K562 (cell line): ENCODE measurements at regions not wholly inside any gene's neighbourhood (a gene's known extent, or its start where the extent isn't known, plus 50 kb on each side); places are given as distances from the start of the nearest gene placed in this dataset.

ENCODE experiments used
- ATAC-seq: fragments of 200-7000 bp; cut with Tn5 transposase; 3 replicates; pipeline ENCODE4 v1.9.1; 2020; ENCODE audit warnings: moderate library complexity
- BruUV-seq: library from RNA; stranded (reverse); fragments of 400-500 nt; replicated peaks from 2 replicates; lab custom pipeline; 2021; lab: Mats Ljungman, UMichigan
- CTCF ChIA-PET: fragments of 300-600 bp; formaldehyde crosslinking; extraction: SDS; loops from one replicate; lab custom pipeline; 2021; ENCODE audit warnings: low intra/inter-chr PET ratio; lab: Yijun Ruan, JAX
- POLR2A ChIA-PET: fragments of 300-600, 350-650 bp; sonication (Branson Sonifier 250); formaldehyde crosslinking; extraction: SDS; loops from one replicate; lab custom pipeline; 2021; ENCODE audit warnings: antibody characterized with exemption, inconsistent platforms; lab: Yijun Ruan, JAX
- DNase-seq, 4 experiments: peaks; one replicate each; pipeline versions ENCODE4 v3.0.0 to v3.0.0-alpha.2; 2011 to 2018; ENCODE audit warnings: low spot score in 3 of 4, mixed read lengths in 3 of 4; ENCODE audit errors: extremely low read depth in 1 of 4
- FAIRE-seq: peaks from 2 replicates; lab custom pipeline; 2011; peaks lifted over from hg19 to GRCh38; lab: Jason Lieb, UNC
- H2AFZ ChIP-seq: 2 replicates; pipeline ENCODE4 v1.6.0; 2011; ENCODE audit warnings: low read depth, low read length, control low read depth, inconsistent platforms
- H3K27ac ChIP-seq: fragments of 200-600 bp; 3 replicates; pipeline ENCODE4 v1.8.0; 2011; ENCODE audit warnings: low read depth, mild to moderate bottlenecking, control low read depth, inconsistent platforms, low read length, moderate library complexity, mixed read lengths; ENCODE audit errors: extremely low read depth
- H3K27me3 ChIP-seq, 2 experiments: fragments of 300-600 bp in 1 of 2; 2 replicates in 1 of 2; 3 replicates in 1 of 2; pipeline versions ENCODE4 v1.6.0 to v1.8.0; 2011; ENCODE audit warnings: inconsistent platforms in 2 of 2, low read length in 2 of 2, mild to moderate bottlenecking in 1 of 2, mixed read lengths in 1 of 2, moderate library complexity in 1 of 2; ENCODE audit not compliant: control insufficient read depth in 2 of 2, insufficient read depth in 2 of 2
- H3K36me3 ChIP-seq: fragments of 300-600 bp; 3 replicates; pipeline ENCODE4 v1.8.0; 2011; ENCODE audit warnings: mild to moderate bottlenecking, low read length, inconsistent platforms; ENCODE audit not compliant: control insufficient read depth, insufficient read depth
- H3K4me1 ChIP-seq, 2 experiments: fragments of 200-600 bp in 1 of 2; replicated peaks in 1 of 2; 2 replicates in 1 of 2; 3 replicates in 1 of 2; pipeline versions ENCODE4 v1.5.1 to v1.8.0; 2011; ENCODE audit warnings: inconsistent platforms in 2 of 2, low read length in 2 of 2, mild to moderate bottlenecking in 1 of 2, mixed read lengths in 1 of 2, moderate library complexity in 1 of 2; ENCODE audit not compliant: control insufficient read depth in 2 of 2, insufficient read depth in 2 of 2
- H3K4me2 ChIP-seq: 2 replicates; pipeline ENCODE4 v1.6.1; 2011; ENCODE audit warnings: low read length, control low read depth, inconsistent platforms, mixed read lengths; ENCODE audit not compliant: insufficient read depth
- H3K4me3 ChIP-seq: fragments of 200-600 bp; sonication (generic), shearing (Covaris generic); 2 replicates; pipeline ENCODE4 v1.5.1; 2016; ENCODE audit warnings: control low read depth, inconsistent platforms
- H3K79me2 ChIP-seq: fragments of 200-600 bp; 3 replicates; pipeline ENCODE4 v1.8.0; 2011; ENCODE audit warnings: low read length, inconsistent platforms; ENCODE audit not compliant: control insufficient read depth, insufficient read depth
- H3K9ac ChIP-seq, 2 experiments: 2 replicates each; pipeline versions ENCODE4 v1.6.0 to v1.6.1; 2011; ENCODE audit warnings: low read depth in 2 of 2, low read length in 2 of 2, control low read depth in 1 of 2, inconsistent platforms in 1 of 2, mild to moderate bottlenecking in 1 of 2, mixed read lengths in 1 of 2; ENCODE audit not compliant: insufficient read depth in 1 of 2
- H3K9me1 ChIP-seq: one replicate; pipeline ENCODE4 v1.6.0; 2011; ENCODE audit warnings: inconsistent platforms, mild to moderate bottlenecking, low read length, moderate library complexity; ENCODE audit not compliant: control insufficient read depth, insufficient read depth
- H3K9me3 ChIP-seq: replicated peaks from 2 replicates; pipeline ENCODE4 v1.5.1; 2011; ENCODE audit warnings: low read depth, low read length, inconsistent platforms; ENCODE audit not compliant: control insufficient read depth, insufficient read depth
- H4K20me1 ChIP-seq: replicated peaks from 2 replicates; pipeline ENCODE4 v1.6.1; 2011; ENCODE audit warnings: low read length, inconsistent platforms, mixed read lengths; ENCODE audit not compliant: control insufficient read depth, insufficient read depth
- CBFA2T2 ChIP-seq: fragments of 450-650 bp; conservative IDR thresholded peaks from 2 replicates; pipeline ENCODE4 v1.6.1; 2017; ENCODE audit warnings: mild to moderate bottlenecking
- DDX20 ChIP-seq: fragments of 450-650 bp; IDR thresholded peaks from 2 replicates; pipeline ENCODE4 v1.6.1; 2016; ENCODE audit warnings: missing genetic modification characterization, low read depth, mild to moderate bottlenecking, missing compliant biosample characterization, moderate library complexity
- KAT2B ChIP-seq: IDR thresholded peaks from one replicate; pipeline ENCODE4 v1.6.1; 2012; ENCODE audit warnings: low read depth, mild to moderate bottlenecking, control low read depth, inconsistent platforms, low read length, moderate library complexity
- LEF1 ChIP-seq: fragments of 450-650 bp; IDR thresholded peaks from 2 replicates; pipeline ENCODE4 v1.6.1; 2016; ENCODE audit warnings: mild to moderate bottlenecking
- SMARCE1 ChIP-seq: fragments of 450-650 bp; IDR thresholded peaks from 2 replicates; pipeline ENCODE4 v1.7.1; 2016; ENCODE audit warnings: mild to moderate bottlenecking
- TSC22D4 ChIP-seq: fragments of 450-650 bp; IDR thresholded peaks from 2 replicates; pipeline ENCODE4 v1.6.1; 2016; ENCODE audit warnings: missing genetic modification characterization, missing biosample characterization, control low read depth
- ZC3H8 ChIP-seq: fragments of 450-650 bp; IDR thresholded peaks from 2 replicates; pipeline ENCODE4 v1.6.1; 2017
- WGBS: fragments of 100-300 bp; shearing (Covaris generic); methylation state at CpG from one replicate; pipeline ENCODE4 v1.1.6; 2016; ENCODE audit warnings: low coverage, mixed read lengths; ENCODE audit not compliant: insufficient coverage; ENCODE audit errors: missing lambda C conversion rate; 5-methylcytosine and 5-hydroxymethylcytosine counted together
- in situ Hi-C: fragments of 300-500 bp; cut with MboI; formaldehyde crosslinking; loops from 4 replicates; pipeline ENCODE4 v1.15.0; 2018; ENCODE audit warnings: inconsistent platforms, mixed read lengths
- intact Hi-C: fragments of 100-400 bp; cut with micrococcal nuclease; formaldehyde crosslinking; loops from 2 replicates; pipeline ENCODE4 v1.14.2; 2022
- TF ChIP-seq, protein P1 (sequence below), 2 experiments: fragments of 450-650 bp in 1 of 2; sonication (generic) in 1 of 2; formaldehyde crosslinking; conservative IDR thresholded peaks; 2 replicates each; pipeline versions ENCODE4 v1.4.0 to v1.8.1; 2020 to 2022; ENCODE audit warnings: mild to moderate bottlenecking in 1 of 2, missing genetic modification reagents in 1 of 2
- TF ChIP-seq, protein P2 (sequence below), 2 experiments: IDR thresholded peaks; 2 replicates each; pipeline ENCODE4 v1.6.1; 2012; ENCODE audit warnings: improper control_type of control experiment in 2 of 2, low read depth in 2 of 2, low read length in 2 of 2, borderline replicate concordance in 1 of 2
- TF ChIP-seq, protein P3 (sequence below): sonication (generic); formaldehyde crosslinking; IDR thresholded peaks from 2 replicates; pipeline ENCODE4 v1.8.1; 2022; ENCODE audit warnings: missing genetic modification reagents

DNA sequence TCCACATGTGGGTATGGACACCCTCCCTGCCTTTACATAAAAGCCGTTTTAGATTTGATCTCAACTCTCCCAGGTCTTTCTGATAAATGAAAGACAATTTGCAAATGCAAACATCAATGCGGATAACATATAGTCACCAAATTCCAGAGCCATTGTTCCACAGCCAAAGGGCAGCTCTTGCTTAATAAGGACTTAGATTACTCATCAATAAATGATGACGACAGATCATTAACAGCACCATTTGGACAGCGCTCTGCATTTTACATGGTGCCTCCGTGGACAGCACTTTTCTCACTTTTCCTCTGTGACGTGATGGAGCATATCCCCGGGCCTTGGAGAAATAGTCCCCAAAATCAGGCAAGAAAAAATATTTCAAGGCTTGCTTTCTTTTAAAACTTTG, 370.3 kb upstream of the CELF2 start:
- H3K27ac ChIP-seq: no peak overlapping the region
- no peaks in the 10 kb centered on the region for H4K20me1 ChIP-seq
- H3K4me3 ChIP-seq: no peak overlapping the region
- H3K36me3 ChIP-seq: no peaks in the 10 kb centered on the region
- CTCF ChIA-PET: no interaction called here
- no peak overlapping the region for H2AFZ ChIP-seq
- no peaks in the 10 kb centered on the region for H3K79me2 ChIP-seq
- no peak for DNase-seq
- in situ Hi-C loops: no loop called here
- no peak for ATAC-seq
- no peaks in the 10 kb centered on the region for H3K9me1 ChIP-seq
- no peak overlapping the region for H3K9ac ChIP-seq
- H3K9me3 ChIP-seq: 0 out of 2 replicates have a peak, but pooled peaks cover 2% of the 10 kb centered on the region
- no TSS peak for BruUV-seq
- TF ChIP-seq, protein P1, sequence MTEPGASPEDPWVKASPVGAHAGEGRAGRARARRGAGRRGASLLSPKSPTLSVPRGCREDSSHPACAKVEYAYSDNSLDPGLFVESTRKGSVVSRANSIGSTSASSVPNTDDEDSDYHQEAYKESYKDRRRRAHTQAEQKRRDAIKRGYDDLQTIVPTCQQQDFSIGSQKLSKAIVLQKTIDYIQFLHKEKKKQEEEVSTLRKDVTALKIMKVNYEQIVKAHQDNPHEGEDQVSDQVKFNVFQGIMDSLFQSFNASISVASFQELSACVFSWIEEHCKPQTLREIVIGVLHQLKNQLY (CRISPR knock-in tag; conservative IDR thresholded peaks at IDR 0.05): no peak
- no peak for TF ChIP-seq LEF1
- TF ChIP-seq TSC22D4 (tag): no peak
- no peak for TF ChIP-seq SMARCE1
- TF ChIP-seq KAT2B: no peak
- no peak for TF ChIP-seq CBFA2T2
- no peak for TF ChIP-seq ZC3H8
- TF ChIP-seq DDX20 (tag): no peak
- TF ChIP-seq, protein P2, sequence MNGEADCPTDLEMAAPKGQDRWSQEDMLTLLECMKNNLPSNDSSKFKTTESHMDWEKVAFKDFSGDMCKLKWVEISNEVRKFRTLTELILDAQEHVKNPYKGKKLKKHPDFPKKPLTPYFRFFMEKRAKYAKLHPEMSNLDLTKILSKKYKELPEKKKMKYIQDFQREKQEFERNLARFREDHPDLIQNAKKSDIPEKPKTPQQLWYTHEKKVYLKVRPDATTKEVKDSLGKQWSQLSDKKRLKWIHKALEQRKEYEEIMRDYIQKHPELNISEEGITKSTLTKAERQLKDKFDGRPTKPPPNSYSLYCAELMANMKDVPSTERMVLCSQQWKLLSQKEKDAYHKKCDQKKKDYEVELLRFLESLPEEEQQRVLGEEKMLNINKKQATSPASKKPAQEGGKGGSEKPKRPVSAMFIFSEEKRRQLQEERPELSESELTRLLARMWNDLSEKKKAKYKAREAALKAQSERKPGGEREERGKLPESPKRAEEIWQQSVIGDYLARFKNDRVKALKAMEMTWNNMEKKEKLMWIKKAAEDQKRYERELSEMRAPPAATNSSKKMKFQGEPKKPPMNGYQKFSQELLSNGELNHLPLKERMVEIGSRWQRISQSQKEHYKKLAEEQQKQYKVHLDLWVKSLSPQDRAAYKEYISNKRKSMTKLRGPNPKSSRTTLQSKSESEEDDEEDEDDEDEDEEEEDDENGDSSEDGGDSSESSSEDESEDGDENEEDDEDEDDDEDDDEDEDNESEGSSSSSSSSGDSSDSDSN (IDR thresholded peaks at IDR 0.05; ENCODE audit: borderline replicate concordance in 1 of 2, low read depth in 2 of 2, low read length in 2 of 2): no peak
- TF ChIP-seq, protein P3, sequence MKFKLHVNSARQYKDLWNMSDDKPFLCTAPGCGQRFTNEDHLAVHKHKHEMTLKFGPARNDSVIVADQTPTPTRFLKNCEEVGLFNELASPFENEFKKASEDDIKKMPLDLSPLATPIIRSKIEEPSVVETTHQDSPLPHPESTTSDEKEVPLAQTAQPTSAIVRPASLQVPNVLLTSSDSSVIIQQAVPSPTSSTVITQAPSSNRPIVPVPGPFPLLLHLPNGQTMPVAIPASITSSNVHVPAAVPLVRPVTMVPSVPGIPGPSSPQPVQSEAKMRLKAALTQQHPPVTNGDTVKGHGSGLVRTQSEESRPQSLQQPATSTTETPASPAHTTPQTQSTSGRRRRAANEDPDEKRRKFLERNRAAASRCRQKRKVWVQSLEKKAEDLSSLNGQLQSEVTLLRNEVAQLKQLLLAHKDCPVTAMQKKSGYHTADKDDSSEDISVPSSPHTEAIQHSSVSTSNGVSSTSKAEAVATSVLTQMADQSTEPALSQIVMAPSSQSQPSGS (CRISPR knock-in tag): no peak
- H3K27me3 ChIP-seq: no peaks in the 10 kb centered on the region
- POLR2A ChIA-PET: no interaction called here
- H3K4me1 ChIP-seq: no peaks in the 10 kb centered on the region
- no peak for FAIRE-seq
- no peak overlapping the region for H3K4me2 ChIP-seq
- 1% methylated on average over 7 of the region's 7 CpGs for WGBS
- intact Hi-C loops: no loop called here
